Activated gamma-delta T cell (primary cell): ENCODE measurements at regions not wholly inside any gene's neighbourhood (a gene's known extent, or its start where the extent isn't known, plus 50 kb on each side); places are given as distances from the start of the nearest gene placed in this dataset.

Experiments used
- DNase-seq: peaks from one replicate; lab custom pipeline; 2025; lab: John Stamatoyannopoulos, UW

- no peak for DNase-seq
These were observed 103.3 kb upstream of the B3GAT1 start for GRCh38 chr11:134515081-134515960.

GRCh38 chr11:134514354-134514951, 102.4 kb upstream of the B3GAT1 start:
- DNase-seq, result no peak

- no peak for DNase-seq
These were observed 101.6 kb upstream of the B3GAT1 start for GRCh38 chr11:134513585-134514120.

- DNase-seq, result no peak
These were observed 100.8 kb upstream of the B3GAT1 start for GRCh38 chr11:134512571-134513538.

- no peak for DNase-seq
These were observed 100.0 kb upstream of the B3GAT1 start for GRCh38 chr11:134512061-134512460.

GRCh38 chr11:134511255-134511654, 99.2 kb upstream of the B3GAT1 start:
- no peak for DNase-seq

- DNase-seq, result no peak
These were observed 98.4 kb upstream of the B3GAT1 start for GRCh38 chr11:134510233-134511040.

GRCh38 chr11:134509381-134510232, 97.6 kb upstream of the B3GAT1 start:
- no peak for DNase-seq

- DNase-seq, result no peak
These were observed 96.4 kb upstream of the B3GAT1 start for GRCh38 chr11:134508219-134508990.

GRCh38 chr11:134506046-134506445, 94.0 kb upstream of the B3GAT1 start:
- no peak for DNase-seq

GRCh38 chr11:134505125-134505524, 93.1 kb upstream of the B3GAT1 start:
- no peak for DNase-seq

- DNase-seq, result no peak
These were observed 92.3 kb upstream of the B3GAT1 start for GRCh38 chr11:134504146-134504905.

GRCh38 chr11:134503596-134503995, 91.6 kb upstream of the B3GAT1 start:
- DNase-seq, result no peak

- DNase-seq, result no peak
These were observed 91.1 kb upstream of the B3GAT1 start for GRCh38 chr11:134503100-134503499.

GRCh38 chr11:134502153-134502550, 90.1 kb upstream of the B3GAT1 start:
- no peak for DNase-seq

GRCh38 chr11:134501406-134502152, 89.5 kb upstream of the B3GAT1 start:
- DNase-seq, result no peak

GRCh38 chr11:134500621-134501020, 88.6 kb upstream of the B3GAT1 start:
- DNase-seq, result no peak

- no peak for DNase-seq
These were observed 87.9 kb upstream of the B3GAT1 start for GRCh38 chr11:134499990-134500389.
